PFSK-1 (cell line): ENCODE measurements at regions not wholly inside any gene's neighbourhood (a gene's known extent, or its start where the extent isn't known, plus 50 kb on each side); places are given as distances from the start of the nearest gene placed in this dataset.

ENCODE experiments used
- FOXP2 ChIP-seq: optimal IDR thresholded peaks from 2 replicates; pipeline ENCODE3; 2011; ENCODE audit warnings: borderline replicate concordance, control low read depth, inconsistent platforms; ENCODE audit not compliant: insufficient read depth; ENCODE audit errors: extremely low read length, extremely low read depth
- POLR2AphosphoS5 ChIP-seq: IDR thresholded peaks from 2 replicates; pipeline ENCODE4 v1.6.1; 2012; ENCODE audit warnings: low read depth, mild to moderate bottlenecking, control low read depth, low read length, moderate library complexity
- REST ChIP-seq, 2 experiments: IDR thresholded peaks; 2 replicates each; pipeline versions ENCODE4 v1.6.1 to v1.8.0; 2011 to 2012; ENCODE audit warnings: low read depth in 2 of 2, low read length in 2 of 2, control low read depth in 1 of 2, inconsistent platforms in 1 of 2, mild to moderate bottlenecking in 1 of 2, moderate library complexity in 1 of 2; ENCODE audit not compliant: insufficient read depth in 1 of 2
- SIN3A ChIP-seq: IDR thresholded peaks from 2 replicates; pipeline ENCODE4 v1.6.1; 2012; ENCODE audit warnings: mild to moderate bottlenecking, low read length, moderate library complexity, borderline replicate concordance; ENCODE audit not compliant: insufficient read depth
- TAF1 ChIP-seq: IDR thresholded peaks from 2 replicates; pipeline ENCODE4 v1.6.1; 2012; ENCODE audit warnings: low read length, control low read depth, borderline replicate concordance; ENCODE audit not compliant: insufficient read depth

GRCh38 chr13:90201202-90201601 lies 1146.3 kb upstream of the MIR17HG start:
- no peak for TF ChIP-seq FOXP2
- TF ChIP-seq REST (IDR thresholded peaks at IDR 0.05; ENCODE audit: insufficient read depth in 1 of 2, low read depth in 2 of 2, low read length in 2 of 2): no peak
- TF ChIP-seq SIN3A: no peak
- TF ChIP-seq POLR2AphosphoS5: no peak
- TF ChIP-seq TAF1: no peak

- TF ChIP-seq FOXP2 (no peak), TAF1 (no peak), SIN3A (no peak), REST (IDR thresholded peaks at IDR 0.05; ENCODE audit: insufficient read depth in 1 of 2, low read depth in 2 of 2, low read length in 2 of 2) (no peak), POLR2AphosphoS5 (no peak)
Measured at GRCh38 chr13:90201676-90202460, 1145.6 kb upstream of the MIR17HG start.

- TF ChIP-seq SIN3A: no peak
- TF ChIP-seq FOXP2: no peak
- TF ChIP-seq TAF1: no peak
- TF ChIP-seq REST (IDR thresholded peaks at IDR 0.05; ENCODE audit: insufficient read depth in 1 of 2, low read depth in 2 of 2, low read length in 2 of 2): no peak
- no peak for TF ChIP-seq POLR2AphosphoS5
Measured at GRCh38 chr13:90205081-90205480, 1142.4 kb upstream of the MIR17HG start.

GRCh38 chr13:90205911-90206310 lies 1141.6 kb upstream of the MIR17HG start:
- TF ChIP-seq POLR2AphosphoS5 (no peak), TAF1 (no peak), FOXP2 (no peak), REST (IDR thresholded peaks at IDR 0.05; ENCODE audit: insufficient read depth in 1 of 2, low read depth in 2 of 2, low read length in 2 of 2) (no peak), SIN3A (no peak)
